Activated T-helper 1 cell treated with anti-CD3 and anti-CD28 coated beads, Interleukin-12 subunit alpha, Interleukin-12 subunit beta, Interleukin-2, Interleukin-4 antibody, amounts not matched to agents 30 ng/mL and 10 ng/mL and 1 ng/mL, durations not matched to agents 14 hours and 24 hours and 36 hours (primary cell): ENCODE measurements at regions not wholly inside any gene's neighbourhood (a gene's known extent, or its start where the extent isn't known, plus 50 kb on each side); places are given as distances from the start of the nearest gene placed in this dataset.
"Not testable (repeated sequence)": the region's sequence is repeated elsewhere in the genome, so short reads cannot be mapped to it uniquely, and the experiment has no call there.

Experiments
- DNase-seq: peaks from one replicate; pipeline ENCODE4 v3.0.0; 2021; ENCODE audit warnings: low spot score
- H3K27ac Mint-ChIP-seq: one replicate; pipeline ENCODE4 v1.8.0; 2021; ENCODE audit warnings: mild to moderate bottlenecking, mixed read lengths
- H3K27me3 Mint-ChIP-seq: one replicate; pipeline ENCODE4 v1.8.0; 2022; ENCODE audit warnings: mild to moderate bottlenecking, moderate library complexity, mixed read lengths; ENCODE audit not compliant: insufficient read depth
- H3K36me3 Mint-ChIP-seq: one replicate; pipeline ENCODE4 v1.8.0; 2021; ENCODE audit warnings: low read depth, mixed read lengths
- H3K4me1 Mint-ChIP-seq: one replicate; pipeline ENCODE4 v1.8.0; 2021; ENCODE audit warnings: low read depth, mixed read lengths
- H3K4me3 Mint-ChIP-seq: one replicate; pipeline ENCODE4 v1.8.0; 2021; ENCODE audit warnings: mild to moderate bottlenecking, moderate library complexity, mixed read lengths
- H3K9me3 Mint-ChIP-seq: one replicate; pipeline ENCODE4 v1.8.0; 2021; ENCODE audit warnings: mixed read lengths
- intact Hi-C: fragments of 100-400 bp; cut with micrococcal nuclease; formaldehyde crosslinking; loops from one replicate; pipeline ENCODE4 v1.15.1; 2024

GRCh38 chr1:199918196-199918769, 109.2 kb upstream of the NR5A2 start:
- H3K36me3 Mint-ChIP-seq = no peaks in the 10 kb centered on the region
- peaks cover 28% of the 10 kb centered on the region for H3K27me3 Mint-ChIP-seq
- no peaks in the 10 kb centered on the region for H3K4me1 Mint-ChIP-seq
- H3K9me3 Mint-ChIP-seq = peaks cover 5% of the 10 kb centered on the region
- intact Hi-C loops = no loop called here
- DNase-seq = no peak
- no peak overlapping the region for H3K27ac Mint-ChIP-seq
- no peak overlapping the region for H3K4me3 Mint-ChIP-seq

GRCh38 chr1:199920635-199921034, 106.9 kb upstream of the NR5A2 start:
- H3K27ac Mint-ChIP-seq = no peak overlapping the region
- H3K36me3 Mint-ChIP-seq = no peaks in the 10 kb centered on the region
- peaks cover 5% of the 10 kb centered on the region for H3K9me3 Mint-ChIP-seq
- H3K27me3 Mint-ChIP-seq = peaks cover 34% of the 10 kb centered on the region
- intact Hi-C loops = no loop called here
- no peak for DNase-seq
- no peak overlapping the region for H3K4me3 Mint-ChIP-seq
- H3K4me1 Mint-ChIP-seq = no peaks in the 10 kb centered on the region

- Mint-ChIP-seq H3K27me3 (peaks cover 33% of the 10 kb centered on the region), H3K4me1 (peaks cover 9% of the 10 kb centered on the region), H3K27ac (no peak overlapping the region), H3K36me3 (no peaks in the 10 kb centered on the region), H3K4me3 (no peak overlapping the region), H3K9me3 (no peaks in the 10 kb centered on the region)
- intact Hi-C loops = no loop called here
- DNase-seq = no peak
These were observed 98.0 kb upstream of the NR5A2 start for GRCh38 chr1:199929556-199929955.

- H3K27ac Mint-ChIP-seq, DNase-seq, intact Hi-C loops, H3K36me3 Mint-ChIP-seq, H3K9me3 Mint-ChIP-seq, H3K4me3 Mint-ChIP-seq, H3K4me1 Mint-ChIP-seq: not testable (repeated sequence)
- peaks cover 34% of the 10 kb centered on the region for H3K27me3 Mint-ChIP-seq
These were observed 97.4 kb upstream of the NR5A2 start for GRCh38 chr1:199930067-199930466.

- Mint-ChIP-seq H3K9me3 (no peaks in the 10 kb centered on the region), H3K4me1 (peaks cover 9% of the 10 kb centered on the region), H3K27me3 (peaks cover 44% of the 10 kb centered on the region), H3K4me3 (no peak overlapping the region), H3K27ac (no peak overlapping the region), H3K36me3 (no peaks in the 10 kb centered on the region)
- no peak for DNase-seq
- intact Hi-C loops = no loop called here
These were observed 95.7 kb upstream of the NR5A2 start for GRCh38 chr1:199931666-199932377.

- Mint-ChIP-seq H3K27ac (no peak overlapping the region), H3K4me3 (no peak overlapping the region), H3K4me1 (peaks cover 9% of the 10 kb centered on the region), H3K27me3 (peaks cover 50% of the 10 kb centered on the region), H3K9me3 (no peaks in the 10 kb centered on the region), H3K36me3 (no peaks in the 10 kb centered on the region)
- intact Hi-C loops = no loop called here
- no peak for DNase-seq
These were observed 95.0 kb upstream of the NR5A2 start for GRCh38 chr1:199932462-199932861.

GRCh38 chr1:199936441-199936840, 91.1 kb upstream of the NR5A2 start:
- H3K27ac Mint-ChIP-seq = no peak overlapping the region
- no peaks in the 10 kb centered on the region for H3K36me3 Mint-ChIP-seq
- intact Hi-C loops = no loop called here
- no peak for DNase-seq
- peaks cover 18% of the 10 kb centered on the region for H3K4me1 Mint-ChIP-seq
- no peak overlapping the region for H3K4me3 Mint-ChIP-seq
- peaks cover 66% of the 10 kb centered on the region for H3K27me3 Mint-ChIP-seq
- no peaks in the 10 kb centered on the region for H3K9me3 Mint-ChIP-seq

- Mint-ChIP-seq H3K27ac (no peak overlapping the region), H3K27me3 (peaks cover 61% of the 10 kb centered on the region), H3K36me3 (no peaks in the 10 kb centered on the region), H3K4me1 (peaks cover 19% of the 10 kb centered on the region), H3K9me3 (no peaks in the 10 kb centered on the region), H3K4me3 (no peak overlapping the region)
- intact Hi-C loops = no loop called here
- no peak for DNase-seq
These were observed 90.3 kb upstream of the NR5A2 start for GRCh38 chr1:199937161-199937560.

- no peak overlapping the region for H3K27ac Mint-ChIP-seq
- no peak for DNase-seq
- H3K27me3 Mint-ChIP-seq = peaks cover 63% of the 10 kb centered on the region
- H3K4me3 Mint-ChIP-seq = no peak overlapping the region
- H3K4me1 Mint-ChIP-seq = peaks cover 16% of the 10 kb centered on the region
- no peaks in the 10 kb centered on the region for H3K36me3 Mint-ChIP-seq
- intact Hi-C loops = no loop called here
- no peaks in the 10 kb centered on the region for H3K9me3 Mint-ChIP-seq
These were observed 89.8 kb upstream of the NR5A2 start for GRCh38 chr1:199937661-199938060.

- peaks cover 6% of the 10 kb centered on the region for H3K9me3 Mint-ChIP-seq
- H3K27me3 Mint-ChIP-seq = peaks cover 54% of the 10 kb centered on the region
- no peak overlapping the region for H3K27ac Mint-ChIP-seq
- H3K4me1 Mint-ChIP-seq = peaks cover 16% of the 10 kb centered on the region
- intact Hi-C loops = loop anchor here (5.0 kb wide), 5 partner anchors 87 to 1263 kb away; no protein-coding TSS in a partner anchor
- no peaks in the 10 kb centered on the region for H3K36me3 Mint-ChIP-seq
- no peak for DNase-seq
- no peak overlapping the region for H3K4me3 Mint-ChIP-seq
These were observed 82.5 kb upstream of the NR5A2 start for GRCh38 chr1:199944986-199945385.

- no peak for DNase-seq
- Mint-ChIP-seq H3K9me3 (peaks cover 6% of the 10 kb centered on the region), H3K27me3 (peaks cover 52% of the 10 kb centered on the region), H3K4me3 (no peak overlapping the region), H3K27ac (no peak overlapping the region), H3K36me3 (no peaks in the 10 kb centered on the region), H3K4me1 (peaks cover 16% of the 10 kb centered on the region)
- intact Hi-C loops = no loop called here
These were observed 81.9 kb upstream of the NR5A2 start for GRCh38 chr1:199945591-199945990.

- H3K27ac Mint-ChIP-seq = no peak overlapping the region
- peaks cover 51% of the 10 kb centered on the region for H3K27me3 Mint-ChIP-seq
- H3K4me3 Mint-ChIP-seq = no peak overlapping the region
- no peak for DNase-seq
- intact Hi-C loops = no loop called here
- H3K4me1 Mint-ChIP-seq = peaks cover 7% of the 10 kb centered on the region
- H3K36me3 Mint-ChIP-seq = no peaks in the 10 kb centered on the region
- peaks cover 6% of the 10 kb centered on the region for H3K9me3 Mint-ChIP-seq
These were observed 81.0 kb upstream of the NR5A2 start for GRCh38 chr1:199946305-199947155.
